ENCODE measurements at regions not wholly inside any gene's neighbourhood (a gene's known extent, or its start where the extent isn't known, plus 50 kb on each side); places are given as distances from the start of the nearest gene placed in this dataset.

GRCh38 chr5:21125238-21125983 is 1137.4 kb upstream of the CDH18 start:
- TF ChIP-seq CTCF (IDR thresholded peaks at IDR 0.05 in 4 of 5, conservative IDR thresholded peaks at IDR 0.05 in 1 of 5) (no peak), POLR2A (IDR thresholded peaks at IDR 0.05) (no peak)
